Activated CD8-positive, alpha-beta memory T cell treated with anti-CD3 and anti-CD28 coated beads, Interleukin-2, amount 50 U/mL, for 1 hour (primary cell): ENCODE measurements at regions not wholly inside any gene's neighbourhood (a gene's known extent, or its start where the extent isn't known, plus 50 kb on each side); places are given as distances from the start of the nearest gene placed in this dataset.
"Not testable (repeated sequence)": the region's sequence is repeated elsewhere in the genome, so short reads cannot be mapped to it uniquely, and the experiment has no call there.

Experiments
- DNase-seq: peaks from one replicate; pipeline ENCODE4 v3.0.0-alpha.2; 2020; ENCODE audit errors: extremely low read depth

GRCh38 chr11:88061111-88061510 lies 114.1 kb downstream of the RAB38 start:
- DNase-seq: no peak

- DNase-seq: no peak
Measured at GRCh38 chr11:88059326-88059725, 115.9 kb downstream of the RAB38 start.

GRCh38 chr11:88051396-88051795 lies 123.8 kb downstream of the RAB38 start:
- no peak for DNase-seq

GRCh38 chr11:88050247-88050646 lies 125.0 kb downstream of the RAB38 start:
- no peak for DNase-seq

GRCh38 chr11:88045288-88045687 lies 130.0 kb downstream of the RAB38 start:
- not testable (repeated sequence) for DNase-seq

- DNase-seq: not testable (repeated sequence)
Measured at GRCh38 chr11:88044658-88045057, 130.6 kb downstream of the RAB38 start.

GRCh38 chr11:88043149-88043548 lies 132.1 kb downstream of the RAB38 start:
- no peak for DNase-seq

- no peak for DNase-seq
Measured at GRCh38 chr11:88042647-88043046, 132.6 kb downstream of the RAB38 start.

GRCh38 chr11:88042238-88042637 lies 133.0 kb downstream of the RAB38 start:
- no peak for DNase-seq

- no peak for DNase-seq
Measured at GRCh38 chr11:88041679-88042078, 133.6 kb downstream of the RAB38 start.

GRCh38 chr11:88040148-88040496 lies 135.1 kb downstream of the RAB38 start:
- DNase-seq: no peak

GRCh38 chr11:88039476-88040147 lies 135.6 kb downstream of the RAB38 start:
- DNase-seq: no peak

- no peak for DNase-seq
Measured at GRCh38 chr11:88038063-88038462, 137.2 kb downstream of the RAB38 start.

- no peak for DNase-seq
Measured at GRCh38 chr11:88036701-88037100, 138.5 kb downstream of the RAB38 start.

- no peak for DNase-seq
Measured at GRCh38 chr11:88035271-88035670, 140.0 kb downstream of the RAB38 start.

- no peak for DNase-seq
Measured at GRCh38 chr11:88017666-88018065, 157.6 kb downstream of the RAB38 start.

GRCh38 chr11:88016392-88017170 lies 158.7 kb downstream of the RAB38 start:
- DNase-seq: peak; percentile 13

- DNase-seq: no peak
Measured at GRCh38 chr11:88015170-88015569, 160.1 kb downstream of the RAB38 start.

GRCh38 chr11:88013508-88014065 lies 161.7 kb downstream of the RAB38 start:
- no peak for DNase-seq

- no peak for DNase-seq
Measured at GRCh38 chr11:88012456-88012855, 162.8 kb downstream of the RAB38 start.

GRCh38 chr11:87976009-87976408 lies 199.2 kb downstream of the RAB38 start:
- no peak for DNase-seq

- no peak for DNase-seq
Measured at GRCh38 chr11:87974797-87975196, 200.4 kb downstream of the RAB38 start.

- DNase-seq: no peak
Measured at GRCh38 chr11:87972133-87972532, 203.1 kb downstream of the RAB38 start.
